Panc1 (cell line): ENCODE measurements at regions not wholly inside any gene's neighbourhood (a gene's known extent, or its start where the extent isn't known, plus 50 kb on each side); places are given as distances from the start of the nearest gene placed in this dataset.

Experiments
- ATAC-seq: fragments of 200-7000 bp; cut with Tn5 transposase; 2 replicates; pipeline ENCODE4 v1.9.1; 2020; ENCODE audit warnings: mild to moderate bottlenecking, moderate library complexity
- BruUV-seq: library from RNA; stranded (reverse); fragments of 400-500 nt; replicated peaks from 2 replicates; lab custom pipeline; 2021; lab: Mats Ljungman, UMichigan
- CTCF ChIA-PET: fragments of 300-600 bp; sonication (Branson Sonifier 250); formaldehyde crosslinking; loops from one replicate; lab custom pipeline; 2022; ENCODE audit warnings: antibody characterized with exemption; lab: Charles Lee
- POLR2A ChIA-PET: fragments of 300-600 bp; sonication (Branson Sonifier 250); formaldehyde crosslinking; loops from one replicate; lab custom pipeline; 2022; ENCODE audit warnings: antibody characterized with exemption; lab: Charles Lee
- DNase-seq: peaks from one replicate; pipeline ENCODE4 v3.0.0-alpha.2; 2010; ENCODE audit warnings: low read depth, low spot score
- H3K27ac ChIP-seq: 2 replicates; pipeline ENCODE4 v1.5.1; 2011; ENCODE audit warnings: mild to moderate bottlenecking, low read length, inconsistent platforms
- H3K27me3 ChIP-seq: fragments of 200-500 bp; sonication (Bioruptor generic); 2 replicates; pipeline ENCODE4 v1.6.0; 2014; ENCODE audit warnings: low read length, inconsistent platforms; ENCODE audit not compliant: control insufficient read depth, insufficient read depth
- H3K36me3 ChIP-seq: fragments of 200-500 bp; sonication (Bioruptor generic); 2 replicates; pipeline ENCODE4 v1.5.1; 2014; ENCODE audit warnings: inconsistent platforms, mild to moderate bottlenecking, low read length, moderate library complexity; ENCODE audit not compliant: control insufficient read depth, insufficient read depth
- H3K4me1 ChIP-seq: 2 replicates; pipeline ENCODE4 v1.5.1; 2011; ENCODE audit warnings: inconsistent platforms, mild to moderate bottlenecking, low read length, moderate library complexity; ENCODE audit not compliant: control insufficient read depth, insufficient read depth
- H3K4me3 ChIP-seq, 2 experiments: 2 replicates each; pipeline ENCODE4 v1.5.1; 2011 to 2012; ENCODE audit warnings: low read depth in 2 of 2, low read length in 2 of 2, mild to moderate bottlenecking in 2 of 2, inconsistent platforms in 1 of 2, moderate library complexity in 1 of 2
- H3K9me3 ChIP-seq: fragments of 200-500 bp; sonication (Bioruptor generic); 2 replicates; pipeline ENCODE4 v1.5.1; 2014; ENCODE audit warnings: low read depth, mild to moderate bottlenecking, inconsistent platforms, low read length, moderate library complexity; ENCODE audit not compliant: control insufficient read depth, insufficient read depth
- POLR2AphosphoS5 ChIP-seq: IDR thresholded peaks from 2 replicates; pipeline ENCODE4 v1.6.1; 2012; ENCODE audit warnings: mild to moderate bottlenecking, low read depth, low read length, moderate library complexity
- SIN3A ChIP-seq: IDR thresholded peaks from 2 replicates; pipeline ENCODE4 v1.6.1; 2012; ENCODE audit warnings: low read depth, mild to moderate bottlenecking, low read length, moderate library complexity, borderline replicate concordance; ENCODE audit not compliant: insufficient read depth
- TCF7L2 ChIP-seq: IDR thresholded peaks from 2 replicates; pipeline ENCODE4 v1.6.1; 2011; ENCODE audit warnings: mild to moderate bottlenecking, low read depth, low read length, inconsistent platforms
- in situ Hi-C: cut with HindIII; loops from 2 replicates; pipeline ENCODE4 v1.10.0; 2016; ENCODE audit warnings: low sequenced_read_pairs, low pct_unique_long_range_greater_than_20kb
- intact Hi-C: fragments of 100-400 bp; cut with micrococcal nuclease; formaldehyde crosslinking; loops from one replicate; pipeline ENCODE4 v1.10.0; 2022; ENCODE audit not compliant: unreplicated experiment
- TF ChIP-seq, protein P1 (sequence below): fragments of 450-650 bp; IDR thresholded peaks from 2 replicates; pipeline ENCODE4 v1.5.1; 2017; ENCODE audit warnings: mild to moderate bottlenecking
- TF ChIP-seq, protein P2 (sequence below), 2 experiments: IDR thresholded peaks; 2 replicates each; pipeline ENCODE4 v1.6.1; 2011 to 2012; ENCODE audit warnings: low read depth in 2 of 2, control low read depth in 1 of 2, low read length in 1 of 2, mild to moderate bottlenecking in 1 of 2, moderate library complexity in 1 of 2; ENCODE audit not compliant: insufficient read depth in 1 of 2

DNA sequence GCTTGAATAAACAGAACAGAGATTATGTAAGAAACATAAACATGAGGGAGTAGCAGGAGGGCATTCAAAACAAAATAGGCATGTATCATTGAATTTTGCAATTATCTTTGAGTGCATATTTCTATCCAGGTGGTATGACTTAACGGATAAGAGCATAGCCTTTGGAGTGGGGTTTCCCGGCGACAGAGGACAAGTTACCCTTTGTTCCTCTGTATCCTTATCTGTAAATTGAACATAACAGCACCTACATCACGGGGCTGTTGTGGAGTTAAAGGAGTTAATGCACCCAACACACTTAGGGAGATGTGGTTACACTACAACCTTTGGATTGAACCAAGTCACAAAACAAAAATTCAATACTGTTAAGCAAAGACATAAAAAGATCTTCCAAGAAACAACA is 314.6 kb upstream of the KIF2A start:
- Histone ChIP-seq H3K36me3 (no peaks in the 10 kb centered on the region), H3K4me3 (no peak overlapping the region), H3K27me3 (peaks cover 3% of the 10 kb centered on the region; the same call in 1 of the 2 replicates), H3K4me1 (no peaks in the 10 kb centered on the region), H3K27ac (no peak overlapping the region), H3K9me3 (no peaks in the 10 kb centered on the region)
- intact Hi-C loops (no loop called here), in situ Hi-C loops (no loop called here)
- no peak for DNase-seq
- CTCF ChIA-PET = no interaction called here
- POLR2A ChIA-PET = no interaction called here
- TF ChIP-seq, protein P1, sequence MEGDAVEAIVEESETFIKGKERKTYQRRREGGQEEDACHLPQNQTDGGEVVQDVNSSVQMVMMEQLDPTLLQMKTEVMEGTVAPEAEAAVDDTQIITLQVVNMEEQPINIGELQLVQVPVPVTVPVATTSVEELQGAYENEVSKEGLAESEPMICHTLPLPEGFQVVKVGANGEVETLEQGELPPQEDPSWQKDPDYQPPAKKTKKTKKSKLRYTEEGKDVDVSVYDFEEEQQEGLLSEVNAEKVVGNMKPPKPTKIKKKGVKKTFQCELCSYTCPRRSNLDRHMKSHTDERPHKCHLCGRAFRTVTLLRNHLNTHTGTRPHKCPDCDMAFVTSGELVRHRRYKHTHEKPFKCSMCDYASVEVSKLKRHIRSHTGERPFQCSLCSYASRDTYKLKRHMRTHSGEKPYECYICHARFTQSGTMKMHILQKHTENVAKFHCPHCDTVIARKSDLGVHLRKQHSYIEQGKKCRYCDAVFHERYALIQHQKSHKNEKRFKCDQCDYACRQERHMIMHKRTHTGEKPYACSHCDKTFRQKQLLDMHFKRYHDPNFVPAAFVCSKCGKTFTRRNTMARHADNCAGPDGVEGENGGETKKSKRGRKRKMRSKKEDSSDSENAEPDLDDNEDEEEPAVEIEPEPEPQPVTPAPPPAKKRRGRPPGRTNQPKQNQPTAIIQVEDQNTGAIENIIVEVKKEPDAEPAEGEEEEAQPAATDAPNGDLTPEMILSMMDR = no peak
- TF ChIP-seq TCF7L2 (no peak), POLR2AphosphoS5 (no peak), SIN3A (no peak)
- TF ChIP-seq, protein P2, sequence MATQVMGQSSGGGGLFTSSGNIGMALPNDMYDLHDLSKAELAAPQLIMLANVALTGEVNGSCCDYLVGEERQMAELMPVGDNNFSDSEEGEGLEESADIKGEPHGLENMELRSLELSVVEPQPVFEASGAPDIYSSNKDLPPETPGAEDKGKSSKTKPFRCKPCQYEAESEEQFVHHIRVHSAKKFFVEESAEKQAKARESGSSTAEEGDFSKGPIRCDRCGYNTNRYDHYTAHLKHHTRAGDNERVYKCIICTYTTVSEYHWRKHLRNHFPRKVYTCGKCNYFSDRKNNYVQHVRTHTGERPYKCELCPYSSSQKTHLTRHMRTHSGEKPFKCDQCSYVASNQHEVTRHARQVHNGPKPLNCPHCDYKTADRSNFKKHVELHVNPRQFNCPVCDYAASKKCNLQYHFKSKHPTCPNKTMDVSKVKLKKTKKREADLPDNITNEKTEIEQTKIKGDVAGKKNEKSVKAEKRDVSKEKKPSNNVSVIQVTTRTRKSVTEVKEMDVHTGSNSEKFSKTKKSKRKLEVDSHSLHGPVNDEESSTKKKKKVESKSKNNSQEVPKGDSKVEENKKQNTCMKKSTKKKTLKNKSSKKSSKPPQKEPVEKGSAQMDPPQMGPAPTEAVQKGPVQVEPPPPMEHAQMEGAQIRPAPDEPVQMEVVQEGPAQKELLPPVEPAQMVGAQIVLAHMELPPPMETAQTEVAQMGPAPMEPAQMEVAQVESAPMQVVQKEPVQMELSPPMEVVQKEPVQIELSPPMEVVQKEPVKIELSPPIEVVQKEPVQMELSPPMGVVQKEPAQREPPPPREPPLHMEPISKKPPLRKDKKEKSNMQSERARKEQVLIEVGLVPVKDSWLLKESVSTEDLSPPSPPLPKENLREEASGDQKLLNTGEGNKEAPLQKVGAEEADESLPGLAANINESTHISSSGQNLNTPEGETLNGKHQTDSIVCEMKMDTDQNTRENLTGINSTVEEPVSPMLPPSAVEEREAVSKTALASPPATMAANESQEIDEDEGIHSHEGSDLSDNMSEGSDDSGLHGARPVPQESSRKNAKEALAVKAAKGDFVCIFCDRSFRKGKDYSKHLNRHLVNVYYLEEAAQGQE (IDR thresholded peaks at IDR 0.05; ENCODE audit: insufficient read depth in 1 of 2, low read depth in 2 of 2, low read length in 1 of 2) = no peak
- BruUV-seq = no TSS peak
- no peak for ATAC-seq

DNA sequence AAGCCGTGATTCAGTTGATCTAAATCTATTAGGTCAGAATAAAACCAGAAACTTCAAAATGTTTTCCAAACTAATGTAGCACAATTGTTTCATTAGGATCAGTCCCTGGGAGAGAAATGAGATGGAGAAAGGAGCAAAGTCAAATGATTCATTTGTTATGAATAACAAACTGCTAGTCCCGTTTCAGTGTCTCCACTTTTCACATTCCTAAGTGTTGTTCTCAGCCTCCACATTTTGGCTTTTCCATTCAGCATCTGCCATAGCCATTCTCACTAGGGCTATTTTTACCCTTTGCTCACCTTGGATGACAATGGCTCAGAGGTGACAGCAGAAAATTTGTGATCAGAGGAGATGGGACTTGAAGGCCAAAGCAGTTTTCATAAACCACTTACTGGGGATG is 314.1 kb upstream of the KIF2A start:
- TF ChIP-seq SIN3A = no peak
- no peak for TF ChIP-seq POLR2AphosphoS5
- TF ChIP-seq, protein P1 = no peak
- TF ChIP-seq TCF7L2 = no peak
- TF ChIP-seq, protein P2 (IDR thresholded peaks at IDR 0.05; ENCODE audit: insufficient read depth in 1 of 2, low read depth in 2 of 2, low read length in 1 of 2) = no peak
- intact Hi-C loops = no loop called here
- in situ Hi-C loops = no loop called here
- no peak overlapping the region for H3K4me3 ChIP-seq
- DNase-seq (no peak), ATAC-seq (no peak)
- CTCF ChIA-PET = no interaction called here
- no peaks in the 10 kb centered on the region for H3K36me3 ChIP-seq
- BruUV-seq = no TSS peak
- H3K9me3 ChIP-seq = no peaks in the 10 kb centered on the region
- peaks cover 3% of the 10 kb centered on the region; the same call in 1 of the 2 replicates for H3K27me3 ChIP-seq
- POLR2A ChIA-PET = no interaction called here
- no peaks in the 10 kb centered on the region for H3K4me1 ChIP-seq
- H3K27ac ChIP-seq = no peak overlapping the region
